ENCODE measurements at regions not wholly inside any gene's neighbourhood (a gene's known extent, or its start where the extent isn't known, plus 50 kb on each side); places are given as distances from the start of the nearest gene placed in this dataset.
"Not testable (repeated sequence)": the region's sequence is repeated elsewhere in the genome, so short reads cannot be mapped to it uniquely, and the experiment has no call there.

GRCh38 chr13:75175575-75175974 is 306.4 kb downstream of the TBC1D4 start:
- DNase-seq: no peak

DNA sequence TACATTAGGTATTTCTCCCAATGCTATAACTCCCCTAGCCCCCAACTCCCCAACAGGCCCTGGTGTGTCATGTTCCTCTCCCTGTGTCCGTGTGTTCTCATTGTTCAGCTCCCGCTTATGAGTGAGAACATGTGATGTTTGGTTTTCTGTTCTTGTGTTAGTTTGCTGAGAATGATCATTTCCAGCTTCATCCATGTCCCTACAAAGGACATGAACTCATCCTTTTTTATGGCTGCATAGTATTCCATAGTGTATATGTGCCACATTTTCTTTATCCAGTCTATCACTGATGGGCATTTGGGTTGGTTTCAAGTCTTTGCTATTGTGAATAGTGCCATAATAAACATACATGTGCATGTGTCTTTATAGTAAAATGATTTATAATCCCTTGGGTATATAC is 306.9 kb downstream of the TBC1D4 start:
- not testable (repeated sequence) for DNase-seq

GRCh38 chr13:75174481-75174880 is 307.5 kb downstream of the TBC1D4 start:
- no peak for DNase-seq

GRCh38 chr13:75173457-75174356 is 308.3 kb downstream of the TBC1D4 start:
- DNase-seq: no peak

GRCh38 chr13:75170311-75170710 is 311.7 kb downstream of the TBC1D4 start:
- DNase-seq: no peak

- DNase-seq: no peak
These were observed 316.3 kb downstream of the TBC1D4 start for GRCh38 chr13:75165543-75166230.

DNA sequence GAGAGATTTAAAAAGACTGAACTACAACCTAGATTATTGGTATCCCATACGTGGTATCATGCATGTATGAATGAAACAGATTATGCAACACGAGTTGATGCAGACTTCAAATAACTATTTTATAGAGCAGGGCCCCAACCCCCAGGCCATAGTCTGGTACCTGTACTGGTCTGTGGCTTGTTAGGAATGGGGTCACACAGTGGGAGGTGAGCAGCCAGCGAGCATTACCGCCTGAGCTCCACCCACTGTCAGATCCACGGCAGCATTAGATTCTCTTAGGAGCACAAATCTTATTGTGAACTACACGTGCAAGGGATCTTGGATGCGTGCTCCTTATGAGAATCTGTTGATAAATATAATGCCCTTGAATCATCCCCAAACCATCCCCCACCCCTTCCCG is 320.2 kb downstream of the TBC1D4 start:
- DNase-seq: no peak

GRCh38 chr13:75160984-75161383 is 321.0 kb downstream of the TBC1D4 start:
- no peak for DNase-seq

- DNase-seq: no peak
These were observed 327.6 kb downstream of the TBC1D4 start for GRCh38 chr13:75154331-75154730.

GRCh38 chr13:75153834-75154233 is 328.1 kb downstream of the TBC1D4 start:
- DNase-seq: no peak

DNA sequence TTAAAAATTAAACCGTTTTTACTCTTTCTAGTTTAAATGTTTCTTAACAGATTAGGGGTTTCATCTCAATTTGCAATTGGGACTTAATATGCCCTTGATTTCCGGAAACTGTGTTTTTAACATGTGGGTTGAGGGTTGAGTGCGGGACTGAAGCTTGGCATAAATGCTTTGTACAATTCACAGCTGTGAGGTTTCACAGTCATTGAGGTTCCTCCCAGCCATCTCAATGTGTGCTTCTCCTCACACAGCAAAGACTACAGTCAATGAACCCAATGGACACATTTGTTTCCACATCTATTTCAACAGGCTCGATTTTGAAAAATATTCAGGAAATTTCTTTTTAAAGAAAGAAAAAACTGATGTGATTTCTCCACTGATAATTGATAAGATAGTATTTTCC is 328.6 kb downstream of the TBC1D4 start:
- DNase-seq: no peak

- no peak for DNase-seq
These were observed 330.8 kb downstream of the TBC1D4 start for GRCh38 chr13:75151081-75151643.

- no peak for DNase-seq
These were observed 332.2 kb downstream of the TBC1D4 start for GRCh38 chr13:75149776-75150175.

- DNase-seq: no peak
These were observed 334.0 kb downstream of the TBC1D4 start for GRCh38 chr13:75147946-75148345.

- no peak for DNase-seq
These were observed 335.5 kb downstream of the TBC1D4 start for GRCh38 chr13:75146436-75146835.

DNA sequence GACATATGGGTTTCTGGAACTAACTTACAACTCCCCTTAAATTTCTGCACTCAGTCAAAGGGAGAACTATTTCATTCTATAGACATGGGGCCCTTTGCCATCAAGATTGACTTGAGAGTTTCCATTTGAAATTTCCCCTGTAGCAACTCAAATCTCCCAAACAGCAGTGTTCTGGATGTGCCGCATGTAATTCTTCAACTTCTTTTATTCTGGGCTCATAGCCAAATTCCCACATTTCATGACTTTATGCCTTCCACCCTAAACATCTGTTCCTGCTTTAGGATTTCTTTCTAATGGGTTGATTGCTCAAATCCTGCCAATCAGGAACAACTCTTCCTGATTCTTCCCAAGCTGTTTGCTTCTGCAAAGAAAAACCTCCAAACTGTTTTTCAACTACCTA is 336.0 kb downstream of the TBC1D4 start:
- no peak for DNase-seq

DNA sequence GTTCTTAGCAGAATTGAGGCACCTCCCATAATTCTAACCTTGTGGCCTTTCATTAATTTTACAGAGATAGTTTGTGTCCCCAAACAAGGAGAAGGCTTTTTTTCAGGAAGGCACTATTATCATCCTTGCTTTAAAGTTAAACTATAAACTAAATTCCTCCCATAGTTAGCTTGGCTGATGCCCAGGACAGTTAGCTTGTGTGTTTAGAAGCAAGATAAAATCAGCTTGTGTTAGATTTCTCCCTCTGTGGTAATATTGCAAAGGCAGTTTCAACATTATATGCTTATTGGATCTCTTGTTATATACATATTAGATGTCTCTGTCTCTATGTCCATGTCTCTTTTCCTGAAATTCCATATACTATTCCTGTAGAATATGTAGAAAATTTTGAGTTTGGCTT is 342.7 kb downstream of the TBC1D4 start:
- no peak for DNase-seq

DNA sequence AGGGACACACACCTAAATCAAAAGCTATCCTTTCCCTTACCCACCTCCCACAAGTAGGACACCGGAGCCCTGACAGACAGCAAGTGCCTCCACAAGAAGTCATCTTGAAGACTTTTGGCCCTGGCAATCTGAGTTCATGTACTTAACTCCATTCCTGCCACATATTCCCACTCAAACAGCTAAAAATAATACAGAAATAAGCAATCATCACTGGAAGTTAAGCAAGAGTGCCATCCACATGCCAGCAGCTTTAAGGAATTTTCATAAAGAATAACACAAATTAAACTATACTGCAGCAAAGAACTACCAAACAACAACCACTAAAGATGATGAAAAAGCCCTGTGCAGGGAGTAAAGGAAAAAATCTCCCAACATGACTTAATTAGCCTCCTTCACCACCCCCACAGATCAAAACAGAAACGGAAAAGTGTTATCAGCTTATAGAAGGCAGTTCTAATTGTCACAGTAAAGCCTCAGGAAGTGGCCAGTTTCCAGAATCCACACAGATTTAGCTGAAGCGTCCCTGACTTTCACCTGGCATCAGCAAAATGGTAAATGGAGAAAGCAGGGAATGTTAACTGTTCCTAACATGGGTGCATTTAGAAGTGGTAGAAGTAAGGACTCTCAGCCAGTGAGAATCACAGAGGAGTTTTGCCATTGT is 343.9 kb downstream of the TBC1D4 start:
- DNase-seq: no peak

DNA sequence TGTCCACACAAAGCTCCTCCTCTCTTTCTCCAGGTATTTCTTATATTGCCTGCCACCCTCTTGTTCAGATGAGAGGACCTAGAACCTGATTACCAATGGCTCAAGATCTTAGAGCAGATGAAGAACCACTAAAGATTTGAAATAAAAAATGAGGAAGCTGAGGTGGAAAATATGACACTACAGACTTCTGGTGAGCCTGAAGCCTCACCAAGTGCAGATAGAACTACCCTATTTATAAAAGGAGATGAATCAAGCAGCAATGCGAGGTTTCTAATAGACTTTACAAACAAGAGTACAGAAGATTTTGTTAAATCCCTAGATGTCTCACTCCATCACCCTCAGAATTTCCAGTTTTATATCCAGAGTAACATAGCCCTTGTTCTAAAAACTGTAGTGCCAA is 345.8 kb downstream of the TBC1D4 start:
- no peak for DNase-seq

DNA sequence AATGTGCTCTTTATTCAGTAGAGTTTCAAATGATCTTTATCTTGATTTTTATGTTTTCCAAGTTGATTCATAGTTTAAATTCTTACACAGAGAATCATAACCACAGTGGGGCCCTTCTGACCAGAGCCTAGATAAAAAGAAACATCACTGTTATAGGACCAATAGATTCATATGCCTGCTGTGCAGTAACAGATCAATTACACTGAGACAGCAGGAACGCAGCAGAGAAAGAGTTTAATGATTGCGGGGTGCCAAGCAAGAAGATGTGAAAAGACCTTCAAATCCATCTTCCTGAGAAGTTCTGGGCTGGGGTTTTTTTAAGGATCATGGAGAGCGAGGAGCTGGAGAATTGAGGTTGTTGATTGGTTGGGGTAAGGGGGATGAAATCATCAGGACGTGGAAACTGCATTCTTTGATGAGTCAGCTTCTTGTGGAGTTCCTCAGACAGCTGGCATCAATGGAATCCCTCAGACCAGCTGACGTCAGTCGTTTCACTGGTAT is 346.6 kb downstream of the TBC1D4 start:
- no peak for DNase-seq

DNA sequence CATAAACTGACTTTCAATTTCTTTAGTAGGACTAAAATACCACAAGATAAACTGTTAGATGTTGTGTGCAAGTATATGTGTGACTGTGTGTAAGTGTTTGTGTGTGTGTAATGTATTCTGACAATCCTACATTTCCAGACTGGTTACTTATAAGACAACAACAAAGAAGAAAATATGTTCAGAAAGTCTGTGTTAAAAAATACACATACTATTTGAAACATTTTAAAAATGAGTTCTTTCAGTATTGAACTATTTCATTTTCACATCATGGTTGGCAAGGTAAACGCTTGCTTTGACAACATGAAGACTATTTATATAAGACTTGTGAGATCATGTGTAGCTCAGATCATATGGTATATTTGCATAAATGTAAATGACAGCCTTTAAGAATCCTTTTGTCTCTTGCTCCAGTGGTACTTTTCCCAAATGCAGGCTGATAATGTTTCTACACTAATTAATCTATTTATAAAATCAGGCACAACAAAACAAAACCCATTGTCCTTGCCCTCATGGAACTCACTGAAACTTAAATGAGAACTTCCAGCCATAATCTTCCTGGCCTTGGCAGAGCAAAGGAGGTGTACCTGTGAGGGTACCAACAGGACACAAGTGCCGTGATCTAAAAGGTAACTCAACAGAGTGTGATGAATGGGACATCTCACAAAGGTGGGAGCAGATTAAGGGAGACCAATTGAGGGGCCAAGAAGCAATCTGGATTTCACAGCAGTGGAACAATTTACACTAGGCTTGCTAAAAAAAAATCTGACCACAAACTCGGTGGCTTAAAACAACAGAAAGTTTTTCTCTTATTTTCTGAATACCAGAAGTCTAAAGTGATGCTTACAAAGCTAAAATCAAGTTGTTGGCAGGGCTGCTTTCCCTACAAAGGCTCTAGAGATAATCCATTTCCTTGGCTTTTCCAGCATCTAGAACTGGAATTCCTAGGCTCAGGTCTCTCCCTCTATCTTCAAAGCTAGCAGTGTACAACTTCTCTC is 349.0 kb downstream of the TBC1D4 start:
- DNase-seq: no peak

DNA sequence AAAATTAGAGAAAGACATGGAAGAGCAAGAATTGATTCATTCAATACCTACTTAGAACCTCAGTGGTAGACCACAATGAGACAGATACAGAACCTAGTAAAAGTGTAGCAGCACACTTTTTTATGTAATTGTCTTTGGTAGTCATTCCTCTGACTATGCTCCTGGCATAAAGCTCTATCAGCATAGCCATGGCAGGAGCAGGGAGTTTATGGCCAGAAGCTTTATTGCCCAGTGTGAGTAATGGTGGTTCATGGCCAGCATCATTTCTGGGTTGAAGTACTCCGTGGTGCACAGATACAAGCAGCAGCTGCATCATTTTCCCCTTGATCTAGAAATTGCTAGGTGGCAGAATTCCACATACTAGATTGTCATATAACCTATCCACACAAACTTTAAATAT is 352.6 kb downstream of the TBC1D4 start:
- DNase-seq: no peak

All from NCI-H748 treated with DMSO at 0.1 percent for 48 hours (cell line).